RWPE2 (cell line): ENCODE measurements at regions not wholly inside any gene's neighbourhood (a gene's known extent, or its start where the extent isn't known, plus 50 kb on each side); places are given as distances from the start of the nearest gene placed in this dataset.

Experiments used
- ATAC-seq: fragments of 200-7000 bp; cut with Tn5 transposase; 3 replicates; pipeline ENCODE4 v1.9.1; 2021; ENCODE audit warnings: low read depth
- DNase-seq: peaks from one replicate; pipeline ENCODE4 v3.0.0-alpha.2; 2020; ENCODE audit warnings: low spot score
- H3K27ac ChIP-seq: fragments of 450-650 bp; 2 replicates; pipeline ENCODE4 v1.5.1; 2017; ENCODE audit warnings: mild to moderate bottlenecking; ENCODE audit not compliant: poor library complexity, severe bottlenecking
- H3K27me3 ChIP-seq: fragments of 250-450 bp; sonication (Bioruptor Pico); 2 replicates; pipeline ENCODE4 v1.5.1; 2021; ENCODE audit warnings: mild to moderate bottlenecking, moderate library complexity; ENCODE audit not compliant: insufficient read depth, poor library complexity, severe bottlenecking
- H3K36me3 ChIP-seq: fragments of 250-450 bp; sonication (Bioruptor Pico); 2 replicates; pipeline ENCODE4 v1.5.1; 2020; ENCODE audit warnings: low read depth, mild to moderate bottlenecking, moderate library complexity
- H3K4me1 ChIP-seq: fragments of 250-450 bp; sonication (Bioruptor Pico); 2 replicates; pipeline ENCODE4 v1.5.1; 2021; ENCODE audit warnings: mild to moderate bottlenecking, moderate library complexity; ENCODE audit not compliant: insufficient read depth, poor library complexity, severe bottlenecking
- H3K4me3 ChIP-seq: fragments of 250-450 bp; sonication (Bioruptor Pico); 2 replicates; pipeline ENCODE4 v1.5.1; 2021; ENCODE audit warnings: mild to moderate bottlenecking, moderate library complexity; ENCODE audit not compliant: severe bottlenecking
- H3K9me3 ChIP-seq: fragments of 250-450 bp; sonication (Bioruptor Pico); 2 replicates; pipeline ENCODE4 v1.5.1; 2021; ENCODE audit warnings: mild to moderate bottlenecking, moderate library complexity; ENCODE audit not compliant: severe bottlenecking
- CTCF ChIP-seq: fragments of 450-650 bp; IDR thresholded peaks from one replicate; pipeline ENCODE4 v1.5.1; 2017; ENCODE audit warnings: mild to moderate bottlenecking, moderate library complexity; ENCODE audit not compliant: poor library complexity, severe bottlenecking

- Histone ChIP-seq H3K36me3 (no peaks in the 10 kb centered on the region), H3K27ac (no peak overlapping the region), H3K4me3 (no peak overlapping the region), H3K4me1 (no peaks in the 10 kb centered on the region), H3K9me3 (no peaks in the 10 kb centered on the region), H3K27me3 (no peaks in the 10 kb centered on the region)
- no peak for ATAC-seq
- no peak for TF ChIP-seq CTCF
- DNase-seq, result no peak
Measured at GRCh38 chr4:25538430-25538829, 117.2 kb upstream of the SLC34A2 start.

GRCh38 chr4:25539241-25539640, 116.4 kb upstream of the SLC34A2 start:
- no peak for TF ChIP-seq CTCF
- Histone ChIP-seq H3K9me3 (no peaks in the 10 kb centered on the region), H3K4me1 (peaks cover 2% of the 10 kb centered on the region), H3K36me3 (no peaks in the 10 kb centered on the region), H3K4me3 (no peak overlapping the region), H3K27me3 (no peaks in the 10 kb centered on the region), H3K27ac (no peak overlapping the region)
- no peak for DNase-seq
- no peak for ATAC-seq

- ATAC-seq, result no peak
- no peaks in the 10 kb centered on the region for H3K9me3 ChIP-seq
- no peak overlapping the region for H3K27ac ChIP-seq
- peaks cover 4% of the 10 kb centered on the region for H3K4me1 ChIP-seq
- TF ChIP-seq CTCF, result no peak
- no peak for DNase-seq
- H3K27me3 ChIP-seq, result no peaks in the 10 kb centered on the region
- H3K4me3 ChIP-seq, result no peak overlapping the region
- no peaks in the 10 kb centered on the region for H3K36me3 ChIP-seq
Measured at GRCh38 chr4:25540734-25541133, 114.9 kb upstream of the SLC34A2 start.

GRCh38 chr4:25547343-25547742, 108.3 kb upstream of the SLC34A2 start:
- no peak overlapping the region for H3K4me3 ChIP-seq
- H3K27ac ChIP-seq, result no peak overlapping the region
- H3K4me1 ChIP-seq, result peaks cover 16% of the 10 kb centered on the region
- H3K9me3 ChIP-seq, result no peaks in the 10 kb centered on the region
- H3K27me3 ChIP-seq, result no peaks in the 10 kb centered on the region
- no peak for TF ChIP-seq CTCF
- ATAC-seq (no peak), DNase-seq (no peak)
- no peaks in the 10 kb centered on the region for H3K36me3 ChIP-seq

GRCh38 chr4:25549413-25549812, 106.2 kb upstream of the SLC34A2 start:
- no peaks in the 10 kb centered on the region for H3K27me3 ChIP-seq
- TF ChIP-seq CTCF, result no peak
- H3K4me1 ChIP-seq, result peaks cover 15% of the 10 kb centered on the region
- H3K4me3 ChIP-seq, result no peak overlapping the region
- no peaks in the 10 kb centered on the region for H3K36me3 ChIP-seq
- ATAC-seq (no peak), DNase-seq (no peak)
- no peaks in the 10 kb centered on the region for H3K9me3 ChIP-seq
- no peak overlapping the region for H3K27ac ChIP-seq
